Keratinocyte (primary cell): ENCODE measurements at regions not wholly inside any gene's neighbourhood (a gene's known extent, or its start where the extent isn't known, plus 50 kb on each side); places are given as distances from the start of the nearest gene placed in this dataset.

ENCODE experiments used
- DNase-seq: peaks from one replicate; pipeline ENCODE4 v3.0.0-alpha.2; 2011; ENCODE audit warnings: low read depth, missing footprints, low spot score
- FAIRE-seq: peaks from 2 replicates; lab custom pipeline; 2011; peaks lifted over from hg19 to GRCh38; lab: Jason Lieb, UNC
- H2AFZ ChIP-seq: 2 replicates; pipeline ENCODE4 v1.6.0; 2012; ENCODE audit warnings: low read length, control low read depth, inconsistent platforms; ENCODE audit not compliant: control insufficient read depth
- H3K27ac ChIP-seq: 2 replicates; pipeline ENCODE4 v1.5.1; 2011; ENCODE audit warnings: low read length; ENCODE audit not compliant: control insufficient read depth, insufficient read depth
- H3K27me3 ChIP-seq: 3 replicates; pipeline ENCODE4 v1.6.0; 2011; ENCODE audit warnings: low read length; ENCODE audit not compliant: control insufficient read depth, insufficient read depth; ENCODE audit errors: extremely low read depth
- H3K36me3 ChIP-seq, 2 experiments: 2 replicates in 1 of 2; 3 replicates in 1 of 2; pipeline ENCODE4 v1.5.1; 2011; ENCODE audit warnings: low read length in 2 of 2, mild to moderate bottlenecking in 1 of 2; ENCODE audit not compliant: control insufficient read depth in 2 of 2, insufficient read depth in 2 of 2; ENCODE audit errors: extremely low read depth in 1 of 2
- H3K4me1 ChIP-seq: 3 replicates; pipeline ENCODE4 v1.5.1; 2011; ENCODE audit warnings: low read length; ENCODE audit not compliant: control insufficient read depth, insufficient read depth; ENCODE audit errors: extremely low read depth
- H3K4me2 ChIP-seq: 3 replicates; pipeline ENCODE4 v1.6.0; 2011; ENCODE audit warnings: low read depth, low read length; ENCODE audit not compliant: control insufficient read depth, insufficient read depth; ENCODE audit errors: extremely low read depth
- H3K4me3 ChIP-seq, 3 experiments: fragments of 200-600 bp in 1 of 3; sonication (generic) in 1 of 3; 2 replicates in 2 of 3; 3 replicates in 1 of 3; pipeline ENCODE4 v1.5.1; 2011 to 2016; ENCODE audit warnings: low read length in 3 of 3, mild to moderate bottlenecking in 3 of 3, control low read depth in 2 of 3, inconsistent platforms in 1 of 3, low read depth in 1 of 3, mixed read lengths in 1 of 3, mixed run types in 1 of 3, moderate library complexity in 1 of 3; ENCODE audit not compliant: control insufficient read depth in 2 of 3, insufficient read depth in 2 of 3; ENCODE audit errors: extremely low read depth in 1 of 3
- H3K79me2 ChIP-seq: 2 replicates; pipeline ENCODE4 v1.6.0; 2012; ENCODE audit warnings: low read length; ENCODE audit not compliant: control insufficient read depth, insufficient read depth
- H3K9ac ChIP-seq: 3 replicates; pipeline ENCODE4 v1.6.0; 2011; ENCODE audit warnings: low read length; ENCODE audit not compliant: control insufficient read depth, insufficient read depth; ENCODE audit errors: extremely low read depth
- H3K9me1 ChIP-seq: 3 replicates; pipeline ENCODE4 v1.6.0; 2011; ENCODE audit warnings: low read length; ENCODE audit not compliant: control insufficient read depth, insufficient read depth; ENCODE audit errors: extremely low read depth
- H3K9me3 ChIP-seq: 2 replicates; pipeline ENCODE4 v1.5.1; 2012; ENCODE audit warnings: low read depth, low read length; ENCODE audit not compliant: control insufficient read depth
- H4K20me1 ChIP-seq: 3 replicates; pipeline ENCODE4 v1.6.0; 2011; ENCODE audit warnings: low read length; ENCODE audit not compliant: control insufficient read depth, insufficient read depth; ENCODE audit errors: extremely low read depth
- CTCF ChIP-seq, 3 experiments: IDR thresholded peaks in 1 of 3; conservative IDR thresholded peaks in 1 of 3; optimal IDR thresholded peaks in 1 of 3; 2 replicates in 2 of 3; 3 replicates in 1 of 3; pipeline versions ENCODE3 to v1.5.1; 2011; ENCODE audit warnings: low read length in 3 of 3, mild to moderate bottlenecking in 3 of 3, moderate library complexity in 2 of 3, control low read depth in 1 of 3, inconsistent platforms in 1 of 3; ENCODE audit not compliant: insufficient read depth in 2 of 3; ENCODE audit errors: extremely low read depth in 1 of 3
- EZH2 ChIP-seq: IDR thresholded peaks from one replicate; pipeline ENCODE4 v1.6.1; 2012; ENCODE audit warnings: inconsistent platforms, mild to moderate bottlenecking, low read length, moderate library complexity
- dilution Hi-C: fragments of 300-500 bp; cut with MboI; formaldehyde crosslinking; loops from one replicate; pipeline ENCODE4 v1.7.0; 2020; ENCODE audit warnings: low sequenced_read_pairs; ENCODE audit not compliant: extremely low pct_ligation_motif_present

GRCh38 chr2:23020659-23021058 is 364.3 kb upstream of the KLHL29 start:
- Histone ChIP-seq H3K79me2 (no peaks in the 10 kb centered on the region), H2AFZ (no peak overlapping the region), H3K36me3 (no peaks in the 10 kb centered on the region), H3K4me2 (no peak overlapping the region), H3K27ac (no peak overlapping the region), H3K9me3 (no peaks in the 10 kb centered on the region), H4K20me1 (no peaks in the 10 kb centered on the region), H3K27me3 (no peaks in the 10 kb centered on the region), H3K9me1 (no peaks in the 10 kb centered on the region), H3K4me3 (no peak overlapping the region), H3K4me1 (no peaks in the 10 kb centered on the region), H3K9ac (no peak overlapping the region)
- no peak for FAIRE-seq
- dilution Hi-C loops, result no loop called here
- TF ChIP-seq EZH2 (no peak), CTCF (optimal IDR thresholded peaks at IDR 0.05 in 1 of 3, IDR thresholded peaks at IDR 0.05 in 1 of 3, conservative IDR thresholded peaks at IDR 0.05 in 1 of 3; ENCODE audit: extremely low read depth in 1 of 3, insufficient read depth in 2 of 3, low read length in 3 of 3) (no peak)
- no peak for DNase-seq

GRCh38 chr2:23021311-23022120 is 363.5 kb upstream of the KLHL29 start:
- DNase-seq (no peak), FAIRE-seq (no peak)
- Histone ChIP-seq H2AFZ (no peak overlapping the region), H3K4me2 (no peak overlapping the region), H3K9ac (no peak overlapping the region), H3K9me1 (no peaks in the 10 kb centered on the region), H3K36me3 (no peaks in the 10 kb centered on the region), H3K79me2 (no peaks in the 10 kb centered on the region), H3K27me3 (no peaks in the 10 kb centered on the region), H3K27ac (no peak overlapping the region), H3K4me3 (no peak overlapping the region), H3K4me1 (no peaks in the 10 kb centered on the region), H4K20me1 (no peaks in the 10 kb centered on the region), H3K9me3 (no peaks in the 10 kb centered on the region)
- TF ChIP-seq EZH2, result no peak
- TF ChIP-seq CTCF (optimal IDR thresholded peaks at IDR 0.05 in 1 of 3, IDR thresholded peaks at IDR 0.05 in 1 of 3, conservative IDR thresholded peaks at IDR 0.05 in 1 of 3; ENCODE audit: extremely low read depth in 1 of 3, insufficient read depth in 2 of 3, low read length in 3 of 3), result no peak
- dilution Hi-C loops, result no loop called here
